ENCODE measurements at regions not wholly inside any gene's neighbourhood (a gene's known extent, or its start where the extent isn't known, plus 50 kb on each side); places are given as distances from the start of the nearest gene placed in this dataset.

GRCh38 chr2:5387406-5387805 is 304.8 kb upstream of the SOX11 start:
- Histone ChIP-seq H3K9me3 (no peaks in the 10 kb centered on the region), H3K4me3 (no peak overlapping the region), H3K36me3 (no peaks in the 10 kb centered on the region), H3K27me3 (replicated peaks; ENCODE audit: insufficient read depth) (no peaks in the 10 kb centered on the region), H3K4me1 (ENCODE audit: control insufficient read depth in 1 of 2, low read depth in 2 of 2) (no peaks in the 10 kb centered on the region), H3K27ac (no peak overlapping the region)
- DNase-seq (ENCODE audit: low spot score) (no peak), ATAC-seq (ENCODE audit: insufficient number of reproducible peaks, low FRiP score, low read depth) (no peak)
- TF ChIP-seq CTCF (IDR thresholded peaks at IDR 0.05): no peak

DNA sequence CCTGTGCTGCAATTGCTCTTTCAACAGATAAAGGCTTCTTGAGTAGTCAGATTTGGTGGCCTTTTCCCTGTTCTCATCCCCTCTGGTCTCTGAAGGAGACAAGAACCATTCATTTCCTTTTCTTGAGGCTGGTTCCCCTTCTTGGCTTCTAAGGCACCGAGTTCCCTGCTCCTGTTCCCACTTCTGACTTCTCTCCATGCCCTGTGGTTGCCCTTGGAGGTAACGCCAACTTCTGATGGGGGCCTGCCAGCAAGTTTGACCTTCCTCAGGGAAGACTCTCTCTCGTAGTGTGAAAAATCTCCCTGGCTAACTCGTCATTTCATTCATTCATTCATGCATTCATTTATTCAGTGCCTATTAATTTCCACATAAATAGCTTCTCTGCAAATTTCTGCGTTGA is 302.4 kb upstream of the SOX11 start:
- DNase-seq (ENCODE audit: low spot score): no peak
- no peak for TF ChIP-seq CTCF (IDR thresholded peaks at IDR 0.05)
- no peaks in the 10 kb centered on the region for H3K9me3 ChIP-seq
- no peaks in the 10 kb centered on the region for H3K36me3 ChIP-seq
- no peaks in the 10 kb centered on the region for H3K27me3 ChIP-seq (replicated peaks; ENCODE audit: insufficient read depth)
- ATAC-seq (ENCODE audit: insufficient number of reproducible peaks, low FRiP score, low read depth): no peak
- no peak overlapping the region for H3K4me3 ChIP-seq
- H3K4me1 ChIP-seq (ENCODE audit: control insufficient read depth in 1 of 2, low read depth in 2 of 2): no peaks in the 10 kb centered on the region
- no peak overlapping the region for H3K27ac ChIP-seq

- ATAC-seq (ENCODE audit: insufficient number of reproducible peaks, low FRiP score, low read depth): no peak
Observed at GRCh38 chr2:5391362-5391761, 300.8 kb upstream of the SOX11 start.

DNA sequence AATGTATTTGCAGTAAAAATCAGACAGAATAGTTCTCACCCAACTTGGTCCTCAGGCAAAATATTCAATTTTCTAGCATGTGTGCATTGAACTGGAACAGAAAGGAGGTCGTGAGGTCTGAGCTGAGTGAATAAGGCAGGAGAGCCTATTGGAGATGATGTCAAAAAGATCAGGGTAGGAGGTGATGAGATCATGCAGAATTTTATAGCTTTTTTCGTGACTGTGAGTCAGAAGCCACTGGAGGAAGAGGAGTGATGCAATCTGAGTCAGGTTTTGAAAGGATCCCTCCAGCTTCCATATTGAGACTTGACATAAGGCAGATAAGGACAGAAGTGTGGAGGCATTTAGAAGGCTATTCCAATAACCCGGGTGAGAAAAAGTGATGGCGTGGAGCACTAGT is 299.5 kb upstream of the SOX11 start:
- ATAC-seq (ENCODE audit: insufficient number of reproducible peaks, low FRiP score, low read depth) (no peak), DNase-seq (ENCODE audit: low spot score) (no peak)
- TF ChIP-seq CTCF (IDR thresholded peaks at IDR 0.05): no peak

More at GRCh38 chr2:5391362-5391761, 300.8 kb upstream of the SOX11 start:
- Histone ChIP-seq H3K27ac (no peak overlapping the region), H3K36me3 (no peaks in the 10 kb centered on the region), H3K4me1 (ENCODE audit: control insufficient read depth in 1 of 2, low read depth in 2 of 2) (no peaks in the 10 kb centered on the region), H3K4me3 (no peak overlapping the region), H3K9me3 (no peaks in the 10 kb centered on the region), H3K27me3 (replicated peaks; ENCODE audit: insufficient read depth) (no peaks in the 10 kb centered on the region)
- DNase-seq (ENCODE audit: low spot score): no peak
- TF ChIP-seq CTCF (IDR thresholded peaks at IDR 0.05): no peak

DNA sequence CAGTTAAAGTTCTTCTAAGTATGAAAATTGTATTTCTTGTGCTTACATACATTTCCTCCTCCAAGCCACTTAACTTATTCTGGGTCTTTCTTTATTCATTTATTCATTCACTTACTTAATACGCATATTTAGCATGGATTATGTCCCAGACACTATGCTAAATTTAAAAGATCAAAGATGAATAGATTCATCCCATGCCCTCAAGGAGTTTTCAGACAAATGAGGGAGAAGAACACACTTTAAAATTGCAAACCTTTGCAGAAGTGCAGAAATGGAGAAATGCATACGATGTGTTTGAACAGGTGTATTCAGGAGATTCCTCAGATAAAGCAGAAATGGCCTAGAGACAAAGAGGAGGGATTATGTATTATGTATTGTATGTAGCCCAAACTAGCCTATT is 298.7 kb upstream of the SOX11 start:
- Histone ChIP-seq H3K36me3 (no peaks in the 10 kb centered on the region), H3K27ac (no peak overlapping the region), H3K4me3 (no peak overlapping the region), H3K4me1 (ENCODE audit: control insufficient read depth in 1 of 2, low read depth in 2 of 2) (no peaks in the 10 kb centered on the region), H3K27me3 (replicated peaks; ENCODE audit: insufficient read depth) (no peaks in the 10 kb centered on the region), H3K9me3 (no peaks in the 10 kb centered on the region)
- no peak for DNase-seq (ENCODE audit: low spot score)
- ATAC-seq (ENCODE audit: insufficient number of reproducible peaks, low FRiP score, low read depth): no peak
- no peak for TF ChIP-seq CTCF (IDR thresholded peaks at IDR 0.05)

More for the DNA sequence above, 299.5 kb upstream of the SOX11 start:
- H3K27me3 ChIP-seq (replicated peaks; ENCODE audit: insufficient read depth): no peaks in the 10 kb centered on the region
- no peak overlapping the region for H3K4me3 ChIP-seq
- no peaks in the 10 kb centered on the region for H3K9me3 ChIP-seq
- no peaks in the 10 kb centered on the region for H3K4me1 ChIP-seq (ENCODE audit: control insufficient read depth in 1 of 2, low read depth in 2 of 2)
- no peaks in the 10 kb centered on the region for H3K36me3 ChIP-seq
- no peak overlapping the region for H3K27ac ChIP-seq

Data from thoracic aorta (tissue), 2 donors.